HG03442 (cell line): ENCODE measurements at regions not wholly inside any gene's neighbourhood (a gene's known extent, or its start where the extent isn't known, plus 50 kb on each side); places are given as distances from the start of the nearest gene placed in this dataset.
"Not testable (repeated sequence)": the region's sequence is repeated elsewhere in the genome, so short reads cannot be mapped to it uniquely, and the experiment has no call there.

Source experiments
- ATAC-seq: cut with Tn5 transposase; IDR thresholded peaks from one replicate; pipeline ENCODE4 v1.9.1; 2021; ENCODE audit warnings: mild to moderate bottlenecking, moderate library complexity; ENCODE audit not compliant: unreplicated experiment

- no peak for ATAC-seq
Observed at GRCh38 chr3:5035113-5035512, 55.9 kb downstream of the BHLHE40 start.

GRCh38 chr3:5035692-5036391 lies 56.6 kb downstream of the BHLHE40 start:
- peak; percentile 43 for ATAC-seq

GRCh38 chr3:5036392-5036766 lies 57.1 kb downstream of the BHLHE40 start:
- ATAC-seq: no peak

GRCh38 chr3:5036858-5037257 lies 57.6 kb downstream of the BHLHE40 start:
- ATAC-seq: no peak

GRCh38 chr3:5039585-5039984 lies 60.3 kb downstream of the BHLHE40 start:
- no peak for ATAC-seq

- ATAC-seq: no peak
Observed at GRCh38 chr3:5041315-5041714, 62.1 kb downstream of the BHLHE40 start.

- no peak for ATAC-seq
Observed at GRCh38 chr3:5045961-5046360, 66.7 kb downstream of the BHLHE40 start.

- ATAC-seq: no peak
Observed at GRCh38 chr3:5047764-5048419, 68.7 kb downstream of the BHLHE40 start.

GRCh38 chr3:5051772-5052171 lies 70.3 kb upstream of the ARL8B start:
- ATAC-seq: peak; percentile 79

- no peak for ATAC-seq
Observed at GRCh38 chr3:5052247-5052646, 69.8 kb upstream of the ARL8B start.

GRCh38 chr3:5053021-5053831 lies 68.9 kb upstream of the ARL8B start:
- peak; percentile 28 for ATAC-seq

GRCh38 chr3:5054098-5054497 lies 68.0 kb upstream of the ARL8B start:
- no peak for ATAC-seq

GRCh38 chr3:5054579-5054978 lies 67.5 kb upstream of the ARL8B start:
- ATAC-seq: not testable (repeated sequence)

GRCh38 chr3:5055357-5056110 lies 66.6 kb upstream of the ARL8B start:
- no peak for ATAC-seq

GRCh38 chr3:5056111-5056391 lies 66.0 kb upstream of the ARL8B start:
- ATAC-seq: no peak

- ATAC-seq: no peak
Observed at GRCh38 chr3:5057272-5057671, 64.8 kb upstream of the ARL8B start.

- ATAC-seq: peak; percentile 88
Observed at GRCh38 chr3:5057857-5058324, 64.2 kb upstream of the ARL8B start.

GRCh38 chr3:5058471-5058951 lies 63.6 kb upstream of the ARL8B start:
- ATAC-seq: no peak

GRCh38 chr3:5059782-5060181 lies 62.3 kb upstream of the ARL8B start:
- ATAC-seq: no peak

- ATAC-seq: no peak
Observed at GRCh38 chr3:5061218-5061569, 60.9 kb upstream of the ARL8B start.

- ATAC-seq: no peak
Observed at GRCh38 chr3:5063724-5064123, 58.4 kb upstream of the ARL8B start.
